GM12878 (cell line): ENCODE measurements at regions not wholly inside any gene's neighbourhood (a gene's known extent, or its start where the extent isn't known, plus 50 kb on each side); places are given as distances from the start of the nearest gene placed in this dataset.

Source experiments
- ATAC-seq: fragments of 200-7000 bp; cut with Tn5 transposase; 3 replicates; pipeline ENCODE4 v1.9.1; 2020; ENCODE audit warnings: mild to moderate bottlenecking, moderate library complexity
- BruUV-seq: library from RNA; stranded (reverse); fragments of 400-500 nt; replicated peaks from 2 replicates; lab custom pipeline; 2021; lab: Mats Ljungman, UMichigan
- CTCF ChIA-PET: fragments of 300-600 bp; sonication (Branson Sonifier 250); formaldehyde crosslinking; extraction: SDS; loops from one replicate; lab custom pipeline; 2021; ENCODE audit warnings: inconsistent platforms; lab: Yijun Ruan, JAX
- POLR2A ChIA-PET: fragments of 350-600 bp; formaldehyde crosslinking; extraction: SDS; loops from one replicate; lab custom pipeline; 2021; ENCODE audit warnings: inconsistent platforms; lab: Charles Lee
- RAD21 ChIA-PET: fragments of 300-600 bp; sonication (Branson Sonifier 250); formaldehyde crosslinking; loops from one replicate; lab custom pipeline; 2023; ENCODE audit warnings: antibody characterized with exemption; ENCODE audit not compliant: unreplicated experiment; lab: Charles Lee
- SMC1A ChIA-PET: fragments of 300-600 bp; sonication (Branson Sonifier 250); formaldehyde crosslinking; loops from one replicate; lab custom pipeline; 2023; ENCODE audit not compliant: unreplicated experiment, uncharacterized antibody; lab: Charles Lee
- DNase-seq: peaks from one replicate; pipeline ENCODE4 v3.0.0-alpha.2; 2011; ENCODE audit warnings: low read depth, low spot score
- FAIRE-seq: peaks from 3 replicates; lab custom pipeline; 2011; peaks lifted over from hg19 to GRCh38; lab: Jason Lieb, UNC
- H2AFZ ChIP-seq: 2 replicates; pipeline ENCODE4 v1.6.0; 2011; ENCODE audit warnings: low read depth, low read length, control low read depth; ENCODE audit not compliant: control insufficient read depth
- H3K27ac ChIP-seq: 2 replicates; pipeline ENCODE4 v1.5.1; 2011; ENCODE audit warnings: control low read depth; ENCODE audit not compliant: control insufficient read depth, insufficient read depth
- H3K27me3 ChIP-seq, 2 experiments: replicated peaks in 1 of 2; 2 replicates each; pipeline versions ENCODE4 v1.6.0 to v1.6.1; 2011; ENCODE audit warnings: low read length in 1 of 2; ENCODE audit not compliant: control insufficient read depth in 2 of 2, insufficient read depth in 2 of 2
- H3K36me3 ChIP-seq, 2 experiments: 2 replicates each; pipeline ENCODE4 v1.5.1; 2011; ENCODE audit warnings: low read length in 1 of 2; ENCODE audit not compliant: control insufficient read depth in 2 of 2, insufficient read depth in 2 of 2
- H3K4me1 ChIP-seq: 2 replicates; pipeline ENCODE4 v1.6.1; 2011; ENCODE audit warnings: mild to moderate bottlenecking, low read length, moderate library complexity, mixed read lengths; ENCODE audit not compliant: control insufficient read depth, insufficient read depth
- H3K4me2 ChIP-seq: 2 replicates; pipeline ENCODE4 v1.6.0; 2011; ENCODE audit warnings: control low read depth; ENCODE audit not compliant: control insufficient read depth, insufficient read depth
- H3K4me3 ChIP-seq: fragments of 200-600 bp; sonication (generic); 2 replicates; pipeline ENCODE4 v1.5.1; 2016
- H3K79me2 ChIP-seq: 2 replicates; pipeline ENCODE4 v1.6.0; 2011; ENCODE audit warnings: low read length; ENCODE audit not compliant: control insufficient read depth, insufficient read depth
- H3K9ac ChIP-seq: 2 replicates; pipeline ENCODE4 v1.8.0; 2011; ENCODE audit warnings: low read length, control low read depth, mixed read lengths; ENCODE audit not compliant: control insufficient read depth, insufficient read depth
- H3K9me3 ChIP-seq: replicated peaks from 3 replicates; pipeline ENCODE4 v1.5.1; 2011; ENCODE audit warnings: mild to moderate bottlenecking, low read length; ENCODE audit not compliant: control insufficient read depth, insufficient read depth
- H4K20me1 ChIP-seq: 2 replicates; pipeline ENCODE4 v1.6.0; 2011; ENCODE audit not compliant: control insufficient read depth, insufficient read depth
- ASH2L ChIP-seq: fragments of 300-600, 200-600 bp; sonication (generic); IDR thresholded peaks from 2 replicates; pipeline ENCODE4 v1.6.1; 2017; ENCODE audit warnings: low read depth, mild to moderate bottlenecking, borderline replicate concordance
- BACH1 ChIP-seq: fragments of 450-650 bp; IDR thresholded peaks from 2 replicates; pipeline ENCODE4 v1.6.1; 2017; ENCODE audit warnings: mild to moderate bottlenecking, borderline replicate concordance
- GABPA ChIP-seq: IDR thresholded peaks from 2 replicates; pipeline ENCODE4 v1.6.1; 2014; ENCODE audit warnings: antibody characterized with exemption, low read depth, mild to moderate bottlenecking, inconsistent platforms
- HSF1 ChIP-seq: fragments of 150-350 bp; IDR thresholded peaks from 2 replicates; pipeline ENCODE4 v1.6.1; 2014; ENCODE audit warnings: mild to moderate bottlenecking, low read depth, low read length
- IRF3 ChIP-seq: fragments of 450-650 bp; IDR thresholded peaks from 2 replicates; pipeline ENCODE4 v1.6.1; 2014; ENCODE audit warnings: mild to moderate bottlenecking
- KAT2A ChIP-seq: conservative IDR thresholded peaks from 2 replicates; pipeline ENCODE4 v1.6.1; 2011; ENCODE audit warnings: low read depth, low read length; ENCODE audit not compliant: control insufficient read depth
- KDM1A ChIP-seq: fragments of 200-600 bp; sonication (generic); IDR thresholded peaks from 2 replicates; pipeline ENCODE4 v1.6.1; 2016; ENCODE audit warnings: borderline replicate concordance
- NBN ChIP-seq: fragments of 450-650 bp; IDR thresholded peaks from 2 replicates; pipeline ENCODE4 v1.6.1; 2016
- POU2F2 ChIP-seq: IDR thresholded peaks from 3 replicates; pipeline ENCODE4 v1.6.1; 2011; ENCODE audit warnings: low read depth, mild to moderate bottlenecking, low read length, borderline replicate concordance
- RELB ChIP-seq: fragments of 450-650 bp; IDR thresholded peaks from 2 replicates; pipeline ENCODE4 v1.6.1; 2017; ENCODE audit warnings: low read depth, mild to moderate bottlenecking, moderate library complexity
- SIN3A ChIP-seq: IDR thresholded peaks from 2 replicates; pipeline ENCODE4 v1.6.1; 2012; ENCODE audit warnings: low read depth, low read length, improper control_type of control experiment
- SMAD5 ChIP-seq: IDR thresholded peaks from 2 replicates; pipeline ENCODE4 v1.6.1; 2016; ENCODE audit warnings: antibody characterized with exemption, low read depth
- STAT1 ChIP-seq: fragments of 450-650 bp; conservative IDR thresholded peaks from 2 replicates; pipeline ENCODE4 v1.6.1; 2014; ENCODE audit warnings: antibody characterized with exemption, mild to moderate bottlenecking
- TAF1 ChIP-seq: IDR thresholded peaks from 2 replicates; pipeline ENCODE4 v1.6.1; 2011; ENCODE audit warnings: mild to moderate bottlenecking, low read depth, low read length, borderline replicate concordance
- TARDBP ChIP-seq: IDR thresholded peaks from 2 replicates; pipeline ENCODE4 v1.6.1; 2016; ENCODE audit warnings: borderline replicate concordance
- TCF7 ChIP-seq: IDR thresholded peaks from 2 replicates; pipeline ENCODE4 v1.6.1; 2014; ENCODE audit warnings: antibody characterized with exemption, borderline replicate concordance
- YY1 ChIP-seq: IDR thresholded peaks from 2 replicates; pipeline ENCODE4 v1.6.1; 2011; ENCODE audit warnings: low read depth, mild to moderate bottlenecking, low read length
- ZBED1 ChIP-seq: IDR thresholded peaks from 2 replicates; pipeline ENCODE4 v1.6.1; 2016; ENCODE audit warnings: borderline replicate concordance
- WGBS: methylation state at CpG from one replicate; pipeline ENCODE4 v1.1.6; 2016; ENCODE audit warnings: low lambda C conversion rate; ENCODE audit not compliant: insufficient replicate concordance, insufficient coverage; ENCODE audit errors: missing lambda C conversion rate; 5-methylcytosine and 5-hydroxymethylcytosine counted together
- in situ Hi-C: fragments of 300-500 bp; cut with MboI; formaldehyde crosslinking; loops from 9 replicates; pipeline ENCODE4 v1.14.3; 2018; ENCODE audit warnings: mixed read lengths
- intact Hi-C: fragments of 100-400 bp; cut with micrococcal nuclease; formaldehyde crosslinking; loops from one replicate; pipeline ENCODE4 v1.14.2; 2022; ENCODE audit not compliant: unreplicated experiment
- TF ChIP-seq, protein P1 (sequence below): fragments of 450-650 bp; IDR thresholded peaks from 2 replicates; pipeline ENCODE4 v1.6.1; 2016; ENCODE audit warnings: mild to moderate bottlenecking
- TF ChIP-seq, protein P2 (sequence below): IDR thresholded peaks from 2 replicates; pipeline ENCODE4 v1.6.1; 2012; ENCODE audit warnings: low read depth, low read length, improper control_type of control experiment

- TF ChIP-seq, protein P1, sequence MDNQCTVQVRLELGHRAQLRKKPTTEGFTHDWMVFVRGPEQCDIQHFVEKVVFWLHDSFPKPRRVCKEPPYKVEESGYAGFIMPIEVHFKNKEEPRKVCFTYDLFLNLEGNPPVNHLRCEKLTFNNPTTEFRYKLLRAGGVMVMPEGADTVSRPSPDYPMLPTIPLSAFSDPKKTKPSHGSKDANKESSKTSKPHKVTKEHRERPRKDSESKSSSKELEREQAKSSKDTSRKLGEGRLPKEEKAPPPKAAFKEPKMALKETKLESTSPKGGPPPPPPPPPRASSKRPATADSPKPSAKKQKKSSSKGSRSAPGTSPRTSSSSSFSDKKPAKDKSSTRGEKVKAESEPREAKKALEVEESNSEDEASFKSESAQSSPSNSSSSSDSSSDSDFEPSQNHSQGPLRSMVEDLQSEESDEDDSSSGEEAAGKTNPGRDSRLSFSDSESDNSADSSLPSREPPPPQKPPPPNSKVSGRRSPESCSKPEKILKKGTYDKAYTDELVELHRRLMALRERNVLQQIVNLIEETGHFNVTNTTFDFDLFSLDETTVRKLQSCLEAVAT: no peak
- TF ChIP-seq ZBED1 (no peak), TCF7 (no peak), HSF1 (no peak), TAF1 (no peak), TARDBP (no peak), KDM1A (no peak)
Measured at GRCh38 chr11:134725211-134725610, 313.2 kb upstream of the B3GAT1 start (continued).

DNA sequence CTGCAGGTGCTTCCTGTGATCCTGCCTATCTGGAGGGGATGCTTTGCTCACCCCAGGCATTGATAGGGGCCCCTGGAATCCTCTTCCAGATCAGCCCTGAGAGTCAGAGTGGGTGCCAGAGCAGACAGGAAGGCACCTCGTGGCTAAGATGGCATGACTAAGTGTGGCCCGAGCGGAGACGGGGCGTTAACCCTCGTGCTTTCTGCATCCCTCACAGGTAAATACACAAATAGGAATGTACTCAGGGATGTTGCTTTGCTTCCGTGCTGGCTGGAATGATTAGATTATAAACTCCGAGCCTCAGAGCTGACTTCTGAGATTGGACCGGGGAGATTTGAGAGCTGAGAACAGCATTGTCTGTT lies 312.7 kb upstream of the B3GAT1 start:
- no peaks in the 10 kb centered on the region for H3K27me3 ChIP-seq
- H3K36me3 ChIP-seq: no peaks in the 10 kb centered on the region
- no TSS peak for BruUV-seq
- no peak overlapping the region for H3K4me3 ChIP-seq
- no peaks in the 10 kb centered on the region for H4K20me1 ChIP-seq
- no peaks in the 10 kb centered on the region for H3K79me2 ChIP-seq
- no peak for DNase-seq
- ChIA-PET CTCF (no interaction called here), RAD21 (no interaction called here), POLR2A (no interaction called here), SMC1A (no interaction called here)
- in situ Hi-C loops (no loop called here), intact Hi-C loops (no loop called here)
- H3K9ac ChIP-seq: no peak overlapping the region
- ATAC-seq: no peak
- H3K9me3 ChIP-seq: no peaks in the 10 kb centered on the region
- WGBS: 28% methylated on average over 9 of the region's 9 CpGs
- H2AFZ ChIP-seq: no peak overlapping the region
- H3K4me2 ChIP-seq: no peak overlapping the region
- H3K27ac ChIP-seq: no peak overlapping the region
- no peak for FAIRE-seq
- TF ChIP-seq STAT1 (no peak), KAT2A (no peak), POU2F2 (no peak), NBN (no peak), RELB (no peak), SMAD5 (no peak), IRF3 (no peak), BACH1 (no peak), SIN3A (no peak), GABPA (no peak), YY1 (no peak), ASH2L (no peak)
- TF ChIP-seq, protein P2, sequence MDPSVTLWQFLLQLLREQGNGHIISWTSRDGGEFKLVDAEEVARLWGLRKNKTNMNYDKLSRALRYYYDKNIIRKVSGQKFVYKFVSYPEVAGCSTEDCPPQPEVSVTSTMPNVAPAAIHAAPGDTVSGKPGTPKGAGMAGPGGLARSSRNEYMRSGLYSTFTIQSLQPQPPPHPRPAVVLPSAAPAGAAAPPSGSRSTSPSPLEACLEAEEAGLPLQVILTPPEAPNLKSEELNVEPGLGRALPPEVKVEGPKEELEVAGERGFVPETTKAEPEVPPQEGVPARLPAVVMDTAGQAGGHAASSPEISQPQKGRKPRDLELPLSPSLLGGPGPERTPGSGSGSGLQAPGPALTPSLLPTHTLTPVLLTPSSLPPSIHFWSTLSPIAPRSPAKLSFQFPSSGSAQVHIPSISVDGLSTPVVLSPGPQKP: no peak
- TF ChIP-seq, all 136 proteins: peak for 0
- H3K4me1 ChIP-seq: no peaks in the 10 kb centered on the region
